Fibroblast of peridontal ligament (primary cell): ENCODE measurements at regions not wholly inside any gene's neighbourhood (a gene's known extent, or its start where the extent isn't known, plus 50 kb on each side); places are given as distances from the start of the nearest gene placed in this dataset.

Experiments
- DNase-seq: peaks from one replicate; pipeline ENCODE4 v3.0.0-alpha.2; 2010; ENCODE audit errors: extremely low read depth

GRCh38 chr2:217339753-217340152 lies 479.9 kb upstream of the TNP1 start:
- no peak for DNase-seq

- peak; percentile 52 for DNase-seq
Observed at GRCh38 chr2:217338306-217338916, 478.5 kb upstream of the TNP1 start.

- no peak for DNase-seq
Observed at GRCh38 chr2:217337771-217338170, 477.9 kb upstream of the TNP1 start.

GRCh38 chr2:217336694-217337093 lies 476.8 kb upstream of the TNP1 start:
- no peak for DNase-seq

GRCh38 chr2:217335341-217335966 lies 475.6 kb upstream of the TNP1 start:
- no peak for DNase-seq

- DNase-seq, result no peak
Observed at GRCh38 chr2:217334561-217334960, 474.7 kb upstream of the TNP1 start.

- DNase-seq, result no peak
Observed at GRCh38 chr2:217332866-217333265, 473.0 kb upstream of the TNP1 start.

- no peak for DNase-seq
Observed at GRCh38 chr2:217332417-217332791, 472.5 kb upstream of the TNP1 start.

- DNase-seq, result peak; percentile 18
Observed at GRCh38 chr2:217331523-217332416, 471.9 kb upstream of the TNP1 start.

- no peak for DNase-seq
Observed at GRCh38 chr2:217330647-217331046, 470.8 kb upstream of the TNP1 start.

GRCh38 chr2:217329023-217329431 lies 469.2 kb upstream of the TNP1 start:
- no peak for DNase-seq

GRCh38 chr2:217328622-217328978 lies 468.7 kb upstream of the TNP1 start:
- DNase-seq, result no peak

- DNase-seq, result no peak
Observed at GRCh38 chr2:217327953-217328621, 468.2 kb upstream of the TNP1 start.

GRCh38 chr2:217326238-217327022 lies 466.6 kb upstream of the TNP1 start:
- DNase-seq, result peak; percentile 46

GRCh38 chr2:217325816-217326215 lies 466.0 kb upstream of the TNP1 start:
- DNase-seq, result no peak

- DNase-seq, result no peak
Observed at GRCh38 chr2:217325251-217325650, 465.4 kb upstream of the TNP1 start.

GRCh38 chr2:217316743-217317142 lies 456.9 kb upstream of the TNP1 start:
- DNase-seq, result no peak

- DNase-seq, result no peak
Observed at GRCh38 chr2:217314021-217314460, 454.2 kb upstream of the TNP1 start.

- no peak for DNase-seq
Observed at GRCh38 chr2:217313386-217313785, 453.5 kb upstream of the TNP1 start.

- no peak for DNase-seq
Observed at GRCh38 chr2:217309056-217309455, 449.2 kb upstream of the TNP1 start.

GRCh38 chr2:217307023-217307422 lies 447.2 kb upstream of the TNP1 start:
- no peak for DNase-seq

- DNase-seq, result no peak
Observed at GRCh38 chr2:217305882-217306281, 446.0 kb upstream of the TNP1 start.
